AG08395 (cell line): ENCODE measurements at regions not wholly inside any gene's neighbourhood (a gene's known extent, or its start where the extent isn't known, plus 50 kb on each side); places are given as distances from the start of the nearest gene placed in this dataset.
"Not testable (repeated sequence)": the region's sequence is repeated elsewhere in the genome, so short reads cannot be mapped to it uniquely, and the experiment has no call there.

Source experiments
- DNase-seq: peaks from one replicate; pipeline ENCODE4 v3.0.0; 2012; ENCODE audit warnings: mixed read lengths, low spot score

GRCh38 chr4:103307453-103308247 is 109.5 kb upstream of the CENPE start:
- no peak for DNase-seq

GRCh38 chr4:103306870-103307375 is 108.8 kb upstream of the CENPE start:
- DNase-seq, result no peak

DNA sequence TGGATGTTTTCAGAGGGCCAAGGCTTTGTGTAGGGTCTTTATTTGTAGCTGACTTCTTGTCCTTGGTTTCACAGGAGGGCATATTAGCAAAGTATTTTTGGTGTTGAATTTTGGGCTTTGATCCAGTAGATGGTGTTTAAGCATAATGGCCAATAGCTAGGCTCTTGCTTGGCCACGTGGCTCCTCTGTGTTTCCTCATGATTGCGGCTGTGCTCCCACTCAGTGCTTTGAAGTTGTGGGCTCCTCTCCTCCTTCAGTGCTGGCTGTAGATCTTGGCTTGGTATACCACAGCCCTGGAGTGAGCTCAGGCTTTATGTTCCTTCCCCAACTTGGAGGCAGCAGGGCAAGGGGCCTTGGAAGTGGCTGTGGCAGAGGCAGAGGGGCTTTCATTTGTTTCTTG is 107.2 kb upstream of the CENPE start:
- DNase-seq, result no peak

- DNase-seq, result no peak
Observed at GRCh38 chr4:103303011-103303410, 104.9 kb upstream of the CENPE start.

DNA sequence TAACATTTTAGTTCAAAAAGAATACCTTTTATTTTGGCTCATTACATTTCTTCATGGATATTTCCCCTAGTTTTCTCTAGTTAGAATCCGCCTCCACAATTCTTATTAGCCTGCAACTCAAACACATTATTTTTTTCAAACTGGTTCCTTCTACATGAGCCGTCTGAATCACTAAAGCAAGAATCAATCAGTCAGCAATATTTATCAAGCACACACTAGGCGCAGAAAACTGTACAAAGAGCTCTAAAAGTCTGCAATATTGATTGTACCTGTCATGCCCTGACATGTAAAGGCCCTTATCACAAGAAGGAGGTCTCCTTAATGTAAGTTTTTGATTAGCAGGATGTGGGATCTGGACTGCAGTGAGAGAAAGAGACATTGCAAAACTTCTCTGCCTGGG is 94.8 kb upstream of the CENPE start:
- DNase-seq, result no peak

DNA sequence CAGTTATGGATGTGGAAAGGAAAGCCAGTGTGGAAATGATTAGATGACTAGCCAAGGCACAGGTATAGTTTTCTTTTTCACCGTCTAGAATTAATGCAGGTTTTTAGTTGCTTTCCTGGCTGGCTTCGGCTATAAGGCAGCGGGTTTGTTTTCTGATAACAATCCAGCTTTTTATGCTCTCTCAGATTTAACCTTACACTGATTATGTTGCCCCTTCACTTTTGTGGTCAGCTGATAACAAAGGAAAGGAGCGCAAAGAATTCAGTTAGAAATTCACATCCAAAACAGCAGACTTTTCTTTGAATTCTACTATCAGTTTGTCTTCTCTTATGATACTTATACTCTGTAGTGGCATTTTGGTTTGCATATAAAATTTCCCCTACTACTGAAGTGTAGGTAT is 94.2 kb upstream of the CENPE start:
- no peak for DNase-seq

DNA sequence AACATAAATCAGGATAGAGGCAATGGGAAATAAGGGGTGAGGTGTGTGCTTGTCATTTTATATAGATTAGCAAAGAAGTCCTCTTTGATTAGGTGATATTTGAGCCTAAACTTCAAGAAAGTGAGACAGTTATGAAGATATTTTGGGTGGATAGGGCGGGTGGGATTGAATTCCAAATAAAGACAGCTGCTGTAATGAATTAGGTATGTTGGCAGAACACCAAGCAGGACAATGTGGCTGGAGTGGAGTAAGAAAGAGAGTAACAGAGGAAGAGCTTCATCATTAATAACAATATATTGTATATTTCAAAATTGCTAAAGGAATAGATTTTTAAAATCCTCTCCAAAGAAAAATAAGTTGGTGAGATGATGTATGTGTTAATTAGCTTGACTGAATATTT is 91.0 kb upstream of the CENPE start:
- no peak for DNase-seq

- DNase-seq, result no peak
Observed at GRCh38 chr4:103272174-103272573, 74.0 kb upstream of the CENPE start.

DNA sequence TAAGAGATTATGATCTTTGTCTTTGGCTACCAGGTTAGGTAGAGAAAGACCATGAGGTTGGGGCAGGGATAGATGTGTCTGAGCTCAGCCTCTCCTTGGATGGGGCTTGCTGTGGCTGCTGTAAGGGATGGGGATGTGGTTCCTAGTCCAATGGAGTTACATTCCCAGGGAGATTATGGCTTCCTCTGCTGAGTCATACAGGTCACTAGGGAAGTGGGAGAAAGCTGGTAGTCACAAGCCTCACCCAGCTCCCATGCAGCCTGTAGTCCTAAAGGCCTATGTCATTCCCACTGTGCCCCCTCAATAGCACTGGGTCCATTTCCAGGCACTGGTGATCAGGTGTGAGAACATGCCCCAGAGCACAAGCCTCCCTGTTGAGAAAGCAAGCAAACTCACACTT is 70.6 kb upstream of the CENPE start:
- no peak for DNase-seq

DNA sequence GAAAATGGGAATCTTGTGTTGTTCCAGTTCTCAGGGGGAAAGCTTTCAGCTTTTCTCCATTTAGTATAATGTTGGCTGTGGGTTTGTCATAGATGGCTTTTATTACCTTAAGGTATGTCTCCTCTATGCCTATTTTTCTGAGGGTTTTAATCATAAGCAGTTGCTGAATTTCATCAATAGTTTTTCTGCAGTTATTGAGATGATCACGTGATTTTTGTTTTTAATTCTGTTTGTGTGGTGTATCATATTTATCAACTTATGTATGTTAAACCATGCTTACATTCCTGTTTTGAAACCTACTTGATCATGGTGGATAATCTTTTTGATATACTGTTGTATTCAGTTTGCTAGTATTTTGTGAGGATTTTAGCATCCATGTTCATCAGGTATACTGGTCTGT is 66.8 kb upstream of the CENPE start:
- DNase-seq, result no peak

GRCh38 chr4:103256068-103256467 is 57.9 kb upstream of the CENPE start:
- DNase-seq, result not testable (repeated sequence)
